ENCODE measurements at regions not wholly inside any gene's neighbourhood (a gene's known extent, or its start where the extent isn't known, plus 50 kb on each side); places are given as distances from the start of the nearest gene placed in this dataset.

GRCh38 chr4:188296331-188296730, 157.1 kb downstream of the TRIML1 start:
- no peak for DNase-seq
- no peaks in the 10 kb centered on the region for H3K36me3 ChIP-seq
- TF ChIP-seq POLR2A (IDR thresholded peaks at IDR 0.05) (no peak), CTCF (IDR thresholded peaks at IDR 0.05) (no peak)
- no peaks in the 10 kb centered on the region for H3K9me3 ChIP-seq
- no peak overlapping the region for H3K4me3 ChIP-seq
- no peaks in the 10 kb centered on the region for H3K27me3 ChIP-seq
- intact Hi-C loops (cut with DNase I; ENCODE audit: low total_unique reads): no loop called here
- no peaks in the 10 kb centered on the region for H3K4me1 ChIP-seq
- H3K27ac ChIP-seq: no peak overlapping the region

DNA sequence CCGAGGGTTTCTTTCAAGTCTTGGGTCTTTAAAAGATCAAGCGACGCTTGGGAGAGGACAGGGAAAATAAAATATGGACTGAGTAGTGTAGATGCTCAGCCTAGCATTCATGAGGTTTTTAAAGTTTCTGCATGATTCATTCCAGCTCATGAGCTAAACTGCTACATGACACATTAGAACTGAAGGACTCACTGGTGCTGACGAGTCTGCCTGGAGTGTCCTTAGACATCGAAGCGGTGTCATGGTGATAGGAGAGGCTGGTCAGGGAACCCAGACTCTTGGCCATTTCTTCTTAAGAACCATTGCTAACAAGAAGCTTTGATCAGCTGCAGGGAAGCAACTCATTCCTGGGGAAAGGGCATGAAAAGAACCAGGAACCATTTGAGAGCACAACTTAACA, 158.6 kb downstream of the TRIML1 start:
- Histone ChIP-seq H3K4me3 (no peak overlapping the region), H3K9me3 (no peaks in the 10 kb centered on the region), H3K36me3 (no peaks in the 10 kb centered on the region), H3K4me1 (no peaks in the 10 kb centered on the region), H3K27ac (no peak overlapping the region), H3K27me3 (no peaks in the 10 kb centered on the region)
- no peak for TF ChIP-seq CTCF (IDR thresholded peaks at IDR 0.05)
- TF ChIP-seq POLR2A (IDR thresholded peaks at IDR 0.05): no peak
- intact Hi-C loops (cut with DNase I; ENCODE audit: low total_unique reads): no loop called here
- no peak for DNase-seq

GRCh38 chr4:188299161-188299560, 159.9 kb downstream of the TRIML1 start:
- intact Hi-C loops (cut with DNase I; ENCODE audit: low total_unique reads): no loop called here

GRCh38 chr4:188300385-188300784, 161.1 kb downstream of the TRIML1 start:
- Histone ChIP-seq H3K36me3 (no peaks in the 10 kb centered on the region), H3K27ac (no peak overlapping the region), H3K4me3 (no peak overlapping the region), H3K27me3 (no peaks in the 10 kb centered on the region), H3K9me3 (no peaks in the 10 kb centered on the region), H3K4me1 (no peaks in the 10 kb centered on the region)
- intact Hi-C loops (cut with DNase I; ENCODE audit: low total_unique reads): no loop called here
- DNase-seq: no peak
- TF ChIP-seq POLR2A (IDR thresholded peaks at IDR 0.05) (no peak), CTCF (IDR thresholded peaks at IDR 0.05) (no peak)

More at GRCh38 chr4:188299161-188299560, 159.9 kb downstream of the TRIML1 start:
- H3K9me3 ChIP-seq: no peaks in the 10 kb centered on the region
- TF ChIP-seq POLR2A (IDR thresholded peaks at IDR 0.05) (no peak), CTCF (IDR thresholded peaks at IDR 0.05) (no peak)
- H3K27me3 ChIP-seq: no peaks in the 10 kb centered on the region
- no peak overlapping the region for H3K27ac ChIP-seq
- H3K4me3 ChIP-seq: no peak overlapping the region
- no peak for DNase-seq
- no peaks in the 10 kb centered on the region for H3K36me3 ChIP-seq
- no peaks in the 10 kb centered on the region for H3K4me1 ChIP-seq

DNA sequence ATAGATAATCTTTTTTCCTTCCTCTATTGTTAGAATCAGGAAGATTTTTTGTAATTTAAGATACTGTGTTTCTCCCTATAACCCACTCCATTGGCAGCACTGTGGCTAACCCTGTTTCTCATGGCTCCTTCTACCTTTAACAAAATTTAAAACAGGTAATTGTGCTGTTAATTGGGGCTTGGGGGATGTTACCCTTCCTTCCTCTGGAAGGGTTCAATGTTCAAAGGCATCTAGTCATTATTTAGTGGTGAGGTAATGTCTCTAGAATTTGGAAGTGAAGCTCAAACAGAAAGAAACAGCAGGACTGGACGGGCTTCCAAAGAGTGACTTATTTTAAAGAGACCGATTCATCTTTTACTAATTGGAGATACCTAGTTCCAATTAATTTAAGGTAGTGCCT, 166.4 kb downstream of the TRIML1 start:
- Histone ChIP-seq H3K4me3 (no peak overlapping the region), H3K27ac (no peak overlapping the region), H3K9me3 (no peaks in the 10 kb centered on the region), H3K27me3 (no peaks in the 10 kb centered on the region), H3K4me1 (no peaks in the 10 kb centered on the region), H3K36me3 (no peaks in the 10 kb centered on the region)
- TF ChIP-seq CTCF (IDR thresholded peaks at IDR 0.05) (no peak), POLR2A (IDR thresholded peaks at IDR 0.05) (no peak)
- no peak for DNase-seq
- intact Hi-C loops (cut with DNase I; ENCODE audit: low total_unique reads): no loop called here
